Thyroid gland (tissue), 4 donors: ENCODE measurements at regions not wholly inside any gene's neighbourhood (a gene's known extent, or its start where the extent isn't known, plus 50 kb on each side); places are given as distances from the start of the nearest gene placed in this dataset.

ENCODE experiments used
- DNase-seq, 2 donors: peaks; one replicate each; pipeline ENCODE4 v3.0.0-alpha.2; 2019
- H3K27ac ChIP-seq, 3 donors: fragments of 200-600 bp; sonication (generic); 1 replicate in 2 of 3; 2 replicates in 1 of 3; pipeline ENCODE4 v1.5.1; 2016 to 2019; ENCODE audit warnings: mild to moderate bottlenecking in 1 of 3, moderate library complexity in 1 of 3
- H3K27me3 ChIP-seq: fragments of 200-600 bp; sonication (generic); one replicate; pipeline ENCODE4 v1.5.1; 2019
- H3K36me3 ChIP-seq, 2 donors: fragments of 200-600 bp; sonication (generic); one replicate each; pipeline ENCODE4 v1.5.1; 2016 to 2019
- H3K4me1 ChIP-seq, 2 donors: fragments of 200-600 bp; sonication (generic); one replicate each; pipeline ENCODE4 v1.5.1; 2017 to 2019
- H3K4me3 ChIP-seq, 3 donors: fragments of 200-600 bp; sonication (generic); replicated peaks in 1 of 3; 1 replicate in 2 of 3; 2 replicates in 1 of 3; pipeline ENCODE4 v1.5.1; 2016; ENCODE audit warnings: mild to moderate bottlenecking in 1 of 3
- H3K9me3 ChIP-seq: fragments of 200-600 bp; sonication (generic); one replicate; pipeline ENCODE4 v1.5.1; 2017
- POLR2A ChIP-seq, 2 donors: fragments of 450-650 bp; IDR thresholded peaks; one replicate each; pipeline ENCODE4 v1.6.1; 2017; ENCODE audit warnings: antibody characterized with exemption in 2 of 2, mild to moderate bottlenecking in 2 of 2, moderate library complexity in 1 of 2
- WGBS, 2 donors: methylation state at CpG; one replicate each; pipeline ENCODE4 v1.1.5; 2017; 5-methylcytosine and 5-hydroxymethylcytosine counted together
- intact Hi-C: fragments of 100-400 bp; cut with DNase I; formaldehyde crosslinking; loops from one replicate; pipeline ENCODE4 v1.15.1; 2023
- TF ChIP-seq, protein P1 (sequence below), 6 experiments: fragments of 200-600 bp in 3 of 6; fragments of 450-650 bp in 3 of 6; sonication (generic) in 3 of 6; IDR thresholded peaks; one replicate each; pipeline ENCODE4 v1.5.1; 2016 to 2019; ENCODE audit warnings: antibody characterized with exemption in 6 of 6, mild to moderate bottlenecking in 2 of 6, inconsistent platforms in 1 of 6, moderate library complexity in 1 of 6

GRCh38 chr7:41384418-41384817 is 318.5 kb downstream of the INHBA start:
- 85% methylated on average over 12 of the region's 12 CpGs for WGBS, 2 donors

DNA sequence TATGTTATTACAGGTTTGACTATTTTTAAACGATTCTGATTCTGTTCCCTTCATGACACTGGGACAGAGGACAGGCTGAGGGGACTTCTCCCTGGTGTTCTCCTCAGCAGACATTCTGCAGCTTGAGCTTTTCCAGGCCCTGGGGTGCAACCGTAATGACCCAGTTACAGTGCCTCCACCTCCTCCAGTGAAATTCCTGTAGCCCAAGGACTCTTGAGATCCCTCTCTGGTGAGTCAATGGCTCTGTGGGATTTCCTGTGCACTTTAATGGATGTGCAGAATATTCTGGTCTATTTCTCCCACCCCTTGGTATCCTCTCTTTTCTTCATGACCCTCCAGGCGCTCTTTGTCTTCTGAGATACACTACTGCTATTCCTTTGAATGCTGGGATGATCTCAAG is 319.3 kb downstream of the INHBA start:
- WGBS, 2 donors: 53 to 59% methylated on average over 3 of the region's 3 CpGs
- TF ChIP-seq POLR2A (IDR thresholded peaks at IDR 0.05): no peak
- TF ChIP-seq, protein P1, sequence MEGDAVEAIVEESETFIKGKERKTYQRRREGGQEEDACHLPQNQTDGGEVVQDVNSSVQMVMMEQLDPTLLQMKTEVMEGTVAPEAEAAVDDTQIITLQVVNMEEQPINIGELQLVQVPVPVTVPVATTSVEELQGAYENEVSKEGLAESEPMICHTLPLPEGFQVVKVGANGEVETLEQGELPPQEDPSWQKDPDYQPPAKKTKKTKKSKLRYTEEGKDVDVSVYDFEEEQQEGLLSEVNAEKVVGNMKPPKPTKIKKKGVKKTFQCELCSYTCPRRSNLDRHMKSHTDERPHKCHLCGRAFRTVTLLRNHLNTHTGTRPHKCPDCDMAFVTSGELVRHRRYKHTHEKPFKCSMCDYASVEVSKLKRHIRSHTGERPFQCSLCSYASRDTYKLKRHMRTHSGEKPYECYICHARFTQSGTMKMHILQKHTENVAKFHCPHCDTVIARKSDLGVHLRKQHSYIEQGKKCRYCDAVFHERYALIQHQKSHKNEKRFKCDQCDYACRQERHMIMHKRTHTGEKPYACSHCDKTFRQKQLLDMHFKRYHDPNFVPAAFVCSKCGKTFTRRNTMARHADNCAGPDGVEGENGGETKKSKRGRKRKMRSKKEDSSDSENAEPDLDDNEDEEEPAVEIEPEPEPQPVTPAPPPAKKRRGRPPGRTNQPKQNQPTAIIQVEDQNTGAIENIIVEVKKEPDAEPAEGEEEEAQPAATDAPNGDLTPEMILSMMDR (IDR thresholded peaks at IDR 0.05): no peak

More at GRCh38 chr7:41384418-41384817, 318.5 kb downstream of the INHBA start:
- H3K4me3 ChIP-seq: no peak overlapping the region
- intact Hi-C loops: no loop called here
- no peaks in the 10 kb centered on the region for H3K27me3 ChIP-seq
- no peaks in the 10 kb centered on the region for H3K36me3 ChIP-seq
- TF ChIP-seq, protein P1 (IDR thresholded peaks at IDR 0.05): no peak
- no peak for TF ChIP-seq POLR2A (IDR thresholded peaks at IDR 0.05)
- DNase-seq: no peak
- no peak overlapping the region for H3K27ac ChIP-seq
- no peaks in the 10 kb centered on the region for H3K4me1 ChIP-seq
- no peaks in the 10 kb centered on the region for H3K9me3 ChIP-seq

GRCh38 chr7:41378156-41378555 is 324.7 kb downstream of the INHBA start:
- intact Hi-C loops: no loop called here
- H3K4me1 ChIP-seq: no peaks in the 10 kb centered on the region
- WGBS, 2 donors: 77 to 80% methylated on average over 2 of the region's 2 CpGs
- no peak overlapping the region for H3K4me3 ChIP-seq
- no peaks in the 10 kb centered on the region for H3K36me3 ChIP-seq
- no peaks in the 10 kb centered on the region for H3K9me3 ChIP-seq
- H3K27ac ChIP-seq: no peak overlapping the region
- no peak for DNase-seq
- TF ChIP-seq, protein P1 (IDR thresholded peaks at IDR 0.05): no peak
- no peak for TF ChIP-seq POLR2A (IDR thresholded peaks at IDR 0.05)
- no peaks in the 10 kb centered on the region for H3K27me3 ChIP-seq

More for the DNA sequence above, 319.3 kb downstream of the INHBA start:
- no peak overlapping the region for H3K4me3 ChIP-seq
- no peaks in the 10 kb centered on the region for H3K36me3 ChIP-seq
- intact Hi-C loops: no loop called here
- H3K27me3 ChIP-seq: no peaks in the 10 kb centered on the region
- no peaks in the 10 kb centered on the region for H3K4me1 ChIP-seq
- H3K9me3 ChIP-seq: no peaks in the 10 kb centered on the region
- H3K27ac ChIP-seq: no peak overlapping the region
- DNase-seq: no peak

GRCh38 chr7:41375582-41375981 is 327.3 kb downstream of the INHBA start:
- Histone ChIP-seq H3K27me3 (no peaks in the 10 kb centered on the region), H3K27ac (no peak overlapping the region), H3K4me3 (no peak overlapping the region), H3K9me3 (no peaks in the 10 kb centered on the region), H3K36me3 (no peaks in the 10 kb centered on the region), H3K4me1 (no peaks in the 10 kb centered on the region)
- DNase-seq: no peak
- intact Hi-C loops: no loop called here
- 78 to 91% methylated on average over 1 of the region's 1 CpG for WGBS, 2 donors
- TF ChIP-seq, protein P1 (IDR thresholded peaks at IDR 0.05): no peak
- no peak for TF ChIP-seq POLR2A (IDR thresholded peaks at IDR 0.05)

DNA sequence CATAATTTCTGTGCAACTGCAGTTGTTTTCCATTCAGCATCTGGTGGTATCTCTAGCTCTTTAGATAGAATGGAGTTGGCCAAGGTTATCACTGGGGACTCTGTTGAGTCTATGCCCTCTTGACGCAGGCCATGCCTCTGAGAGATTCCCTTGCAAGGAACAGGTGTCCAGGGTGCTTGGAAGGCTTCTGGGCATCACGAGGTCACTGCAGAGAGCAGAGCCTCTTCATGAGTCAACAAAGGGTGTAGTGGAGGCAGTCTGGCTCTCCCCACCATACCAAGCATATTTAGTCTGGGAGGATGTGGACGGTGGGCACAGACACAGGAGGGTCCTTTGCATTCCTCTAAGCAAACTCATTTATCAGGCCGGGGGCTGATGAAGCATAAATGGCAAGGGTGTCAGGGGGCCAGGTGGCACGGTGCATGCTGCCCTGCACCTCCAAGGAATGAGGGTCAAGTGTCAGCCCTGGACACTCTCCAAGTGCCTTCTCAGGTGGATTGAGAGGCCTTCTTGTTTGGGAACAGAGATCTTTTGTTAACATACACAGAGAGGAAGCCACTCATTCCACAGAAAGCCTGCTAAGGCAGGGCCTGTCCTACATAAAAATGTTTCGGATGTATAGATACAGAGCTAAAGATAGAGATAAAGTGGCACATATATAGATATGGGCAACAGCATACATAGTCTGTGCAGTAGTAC is 328.6 kb downstream of the INHBA start:
- Histone ChIP-seq H3K4me3 (no peak overlapping the region), H3K36me3 (no peaks in the 10 kb centered on the region), H3K27me3 (no peaks in the 10 kb centered on the region), H3K9me3 (no peaks in the 10 kb centered on the region), H3K27ac (no peak overlapping the region), H3K4me1 (no peaks in the 10 kb centered on the region)
- DNase-seq: peak; percentile 11 to 23
- TF ChIP-seq POLR2A (IDR thresholded peaks at IDR 0.05): no peak
- TF ChIP-seq, protein P1 (IDR thresholded peaks at IDR 0.05): no peak
- intact Hi-C loops: no loop called here
- 46 to 68% methylated on average over 3 to 6 of the region's 6 CpGs for WGBS, 2 donors
